ENCODE measurements at regions not wholly inside any gene's neighbourhood (a gene's known extent, or its start where the extent isn't known, plus 50 kb on each side); places are given as distances from the start of the nearest gene placed in this dataset. TPM values are rescaled to one million over a fixed set of nuclear protein-coding genes. Genes with fewer than 3 reads are reported as not detected.

DNA sequence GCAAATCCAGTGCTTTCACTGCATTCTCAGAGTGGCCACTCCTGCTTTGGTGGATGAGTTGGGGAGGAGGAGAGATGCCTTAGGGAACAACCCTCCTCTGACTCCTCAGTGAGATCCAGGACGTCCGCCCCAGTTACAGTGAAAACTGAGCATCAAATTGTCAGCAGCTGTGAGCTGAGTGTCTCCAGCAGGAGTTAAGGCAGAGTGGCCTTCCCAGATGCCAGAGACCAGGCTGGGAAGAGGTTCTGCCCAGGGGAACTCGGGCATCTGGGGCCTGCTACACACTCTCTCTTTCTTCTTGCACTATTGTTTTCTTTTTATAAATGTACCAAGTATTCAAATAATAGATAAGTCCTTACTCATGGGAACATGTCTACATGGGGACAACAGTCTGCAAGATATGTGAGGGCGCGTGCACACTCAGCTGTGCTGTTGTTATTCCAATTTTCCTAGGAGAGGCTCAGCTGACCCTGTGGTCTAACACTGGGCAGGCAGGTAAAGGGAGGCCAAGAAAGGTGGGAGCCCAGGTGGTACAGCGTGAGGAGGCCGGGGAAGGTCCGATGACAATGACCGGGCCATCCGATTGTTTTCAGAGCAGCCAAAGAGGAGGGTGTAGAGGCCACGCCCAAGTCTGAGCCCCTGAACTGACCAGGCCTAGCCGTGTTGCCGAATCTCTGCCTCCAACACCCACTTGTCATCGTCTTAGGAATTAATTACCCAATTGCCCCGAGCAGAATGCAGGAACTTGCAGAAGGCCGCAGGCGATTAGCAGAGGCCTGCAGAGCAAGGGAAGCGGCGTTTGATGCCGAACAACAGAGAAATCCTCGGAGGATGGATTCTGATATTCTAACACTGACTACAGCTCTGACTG, 166.9 kb downstream of the ANAPC1 start:
- peaks cover 0 to 3% (median 0%) of the 10 kb centered on the region in 4 donors for H3K9me3 ChIP-seq (ENCODE audit: control insufficient read depth in 4 of 4, insufficient read depth in 3 of 4, low read length in 3 of 4)
- peaks cover 0 to 15% (median 3%) of the 10 kb centered on the region in 5 donors for H3K4me1 ChIP-seq (ENCODE audit: control insufficient read depth in 5 of 5, insufficient read depth in 5 of 5, low read length in 5 of 5)
- 84 to 93% methylated on average over 21 of the region's 21 CpGs for WGBS, 2 donors
- H3K27ac ChIP-seq (ENCODE audit: low read depth in 1 of 2, low read length in 1 of 2): no peak overlapping the region
- peak; percentile 70 to 81 (median 72) for DNase-seq
- no peak for ATAC-seq (ENCODE audit: insufficient read depth, low FRiP score)
- H3K27me3 ChIP-seq (ENCODE audit: control insufficient read depth in 3 of 3, insufficient read depth in 3 of 3, low read length in 2 of 3): no peaks in the 10 kb centered on the region
- TF ChIP-seq, protein P1, sequence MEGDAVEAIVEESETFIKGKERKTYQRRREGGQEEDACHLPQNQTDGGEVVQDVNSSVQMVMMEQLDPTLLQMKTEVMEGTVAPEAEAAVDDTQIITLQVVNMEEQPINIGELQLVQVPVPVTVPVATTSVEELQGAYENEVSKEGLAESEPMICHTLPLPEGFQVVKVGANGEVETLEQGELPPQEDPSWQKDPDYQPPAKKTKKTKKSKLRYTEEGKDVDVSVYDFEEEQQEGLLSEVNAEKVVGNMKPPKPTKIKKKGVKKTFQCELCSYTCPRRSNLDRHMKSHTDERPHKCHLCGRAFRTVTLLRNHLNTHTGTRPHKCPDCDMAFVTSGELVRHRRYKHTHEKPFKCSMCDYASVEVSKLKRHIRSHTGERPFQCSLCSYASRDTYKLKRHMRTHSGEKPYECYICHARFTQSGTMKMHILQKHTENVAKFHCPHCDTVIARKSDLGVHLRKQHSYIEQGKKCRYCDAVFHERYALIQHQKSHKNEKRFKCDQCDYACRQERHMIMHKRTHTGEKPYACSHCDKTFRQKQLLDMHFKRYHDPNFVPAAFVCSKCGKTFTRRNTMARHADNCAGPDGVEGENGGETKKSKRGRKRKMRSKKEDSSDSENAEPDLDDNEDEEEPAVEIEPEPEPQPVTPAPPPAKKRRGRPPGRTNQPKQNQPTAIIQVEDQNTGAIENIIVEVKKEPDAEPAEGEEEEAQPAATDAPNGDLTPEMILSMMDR (IDR thresholded peaks at IDR 0.05; ENCODE audit: control extremely low read depth, extremely low read depth): no peak
- H3K36me3 ChIP-seq (ENCODE audit: control insufficient read depth in 4 of 4, insufficient read depth in 4 of 4, low read length in 4 of 4): no peaks in the 10 kb centered on the region
- H3K9ac ChIP-seq (ENCODE audit: insufficient read depth in 1 of 2, low read length in 2 of 2): no peak overlapping the region
- H3K4me3 ChIP-seq: no peak overlapping the region

Small RNAs in the stretch of these regions (small RNA-seq; reads per million reads assigned to genes)
- not detected for gene MIR4435-2 (ENCODE audit: low replicate concordance)

All from lung (tissue), 12 donors.